ENCODE measurements at regions not wholly inside any gene's neighbourhood (a gene's known extent, or its start where the extent isn't known, plus 50 kb on each side); places are given as distances from the start of the nearest gene placed in this dataset.

DNA sequence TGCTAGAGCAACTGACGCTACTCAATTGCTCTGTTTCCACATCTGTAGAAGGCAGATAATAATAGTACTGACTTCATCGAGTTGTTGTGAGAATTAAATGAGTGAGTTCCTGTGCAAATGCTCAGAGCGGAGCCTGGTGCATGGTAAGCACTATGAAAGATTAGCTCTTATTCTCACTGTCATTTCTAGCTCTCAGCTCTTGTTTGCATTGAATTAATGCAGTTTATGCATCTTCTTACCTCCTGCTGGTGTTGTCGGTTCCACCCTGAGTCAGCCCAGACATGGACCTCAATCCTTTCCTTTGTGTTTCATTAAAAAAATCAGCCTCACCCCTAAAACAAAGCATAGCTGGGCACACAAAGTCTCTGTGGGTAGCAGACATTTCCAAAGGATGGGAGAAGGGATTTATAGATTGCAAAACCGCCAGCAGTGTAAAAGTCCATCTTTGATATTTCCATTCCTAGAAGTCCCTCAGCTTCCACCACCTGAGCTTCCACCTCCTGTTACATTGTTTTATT lies 254.4 kb upstream of the CSF3R start:
- no peak overlapping the region for H3K4me3 ChIP-seq (ENCODE audit: low read depth, low read length)
- ChIA-PET POLR2A (no interaction called here), CTCF (no interaction called here)
- DNase-seq (ENCODE audit: low read depth, low spot score): no peak
- no peak for TF ChIP-seq CTCF (IDR thresholded peaks at IDR 0.05; ENCODE audit: insufficient read depth, low read length, missing control alignments)

DNA sequence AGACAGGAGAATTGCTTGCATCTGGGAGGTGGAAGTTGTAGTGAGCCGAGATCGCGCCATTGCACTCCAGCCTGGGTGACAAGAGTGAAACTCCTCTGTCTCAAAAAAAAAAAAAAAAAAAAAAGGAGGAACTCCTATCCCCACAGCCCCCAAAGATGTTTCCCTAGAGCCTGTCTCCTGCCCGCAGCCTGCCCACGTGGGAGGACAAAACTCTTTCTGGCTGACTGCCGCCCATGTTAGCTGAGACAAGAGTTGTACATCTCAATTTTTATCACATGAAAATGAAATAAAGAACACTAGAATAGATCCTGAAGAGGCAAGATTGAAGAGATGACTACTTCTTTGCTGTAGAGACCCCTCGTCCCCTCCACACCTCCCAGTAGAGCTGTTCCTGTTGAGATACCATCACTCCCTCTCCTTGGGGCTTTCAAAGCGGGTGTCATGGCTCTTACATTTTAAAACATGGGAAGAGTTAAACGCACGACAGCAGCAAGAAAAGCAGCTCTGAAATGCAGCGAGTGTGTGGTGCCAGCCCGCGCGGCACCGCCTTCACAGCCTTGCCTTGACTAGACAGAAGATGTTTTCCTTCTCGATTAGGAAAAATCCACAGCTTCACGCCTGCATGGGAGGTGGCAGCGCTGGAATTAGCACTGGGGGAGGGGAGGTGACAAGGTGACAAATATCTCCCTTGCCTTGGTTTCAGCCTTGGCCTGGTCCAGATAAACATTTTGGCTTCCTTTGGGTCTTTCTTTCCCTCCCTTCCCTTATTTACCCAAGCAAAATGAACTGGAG lies 253.4 kb upstream of the CSF3R start:
- CTCF ChIA-PET: no interaction called here

GRCh38 chr1:36735436-36735835 lies 252.7 kb upstream of the CSF3R start:
- ChIA-PET CTCF (no interaction called here), POLR2A (no interaction called here)
- no peak for DNase-seq (ENCODE audit: low read depth, low spot score)
- no peak for TF ChIP-seq CTCF (IDR thresholded peaks at IDR 0.05; ENCODE audit: insufficient read depth, low read length, missing control alignments)
- no peak overlapping the region for H3K4me3 ChIP-seq (ENCODE audit: low read depth, low read length)

More for the DNA sequence above, 253.4 kb upstream of the CSF3R start:
- no peak for TF ChIP-seq CTCF (IDR thresholded peaks at IDR 0.05; ENCODE audit: insufficient read depth, low read length, missing control alignments)
- DNase-seq (ENCODE audit: low read depth, low spot score): no peak
- H3K4me3 ChIP-seq (ENCODE audit: low read depth, low read length): no peak overlapping the region
- POLR2A ChIA-PET: no interaction called here

DNA sequence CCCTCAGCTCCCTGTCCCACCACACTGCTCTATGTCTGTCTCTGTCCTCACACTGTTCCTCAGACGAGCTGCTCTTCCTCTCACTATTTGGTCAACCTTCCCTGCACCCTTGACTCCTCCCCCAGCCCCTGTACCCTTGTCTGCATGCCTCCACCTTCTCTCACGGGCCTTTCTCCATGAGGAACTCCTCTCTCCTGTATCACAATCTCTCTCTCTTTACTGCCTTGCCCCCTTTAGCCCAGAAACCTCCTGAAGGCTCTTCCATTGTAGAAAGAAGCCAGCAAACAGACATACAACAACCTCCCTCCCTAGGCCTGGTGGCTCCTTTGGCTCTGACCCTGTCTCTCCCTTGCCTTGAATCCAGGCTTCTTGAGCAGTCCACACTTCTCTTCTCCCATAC lies 251.6 kb upstream of the CSF3R start:
- no peak for DNase-seq (ENCODE audit: low read depth, low spot score)
- ChIA-PET CTCF (no interaction called here), POLR2A (no interaction called here)
- TF ChIP-seq CTCF (IDR thresholded peaks at IDR 0.05; ENCODE audit: insufficient read depth, low read length, missing control alignments): no peak
- no peak overlapping the region for H3K4me3 ChIP-seq (ENCODE audit: low read depth, low read length)

GRCh38 chr1:36733748-36734147 lies 251.0 kb upstream of the CSF3R start:
- no peak for DNase-seq (ENCODE audit: low read depth, low spot score)
- ChIA-PET POLR2A (no interaction called here), CTCF (no interaction called here)
- H3K4me3 ChIP-seq (ENCODE audit: low read depth, low read length): no peak overlapping the region
- no peak for TF ChIP-seq CTCF (IDR thresholded peaks at IDR 0.05; ENCODE audit: insufficient read depth, low read length, missing control alignments)

DNA sequence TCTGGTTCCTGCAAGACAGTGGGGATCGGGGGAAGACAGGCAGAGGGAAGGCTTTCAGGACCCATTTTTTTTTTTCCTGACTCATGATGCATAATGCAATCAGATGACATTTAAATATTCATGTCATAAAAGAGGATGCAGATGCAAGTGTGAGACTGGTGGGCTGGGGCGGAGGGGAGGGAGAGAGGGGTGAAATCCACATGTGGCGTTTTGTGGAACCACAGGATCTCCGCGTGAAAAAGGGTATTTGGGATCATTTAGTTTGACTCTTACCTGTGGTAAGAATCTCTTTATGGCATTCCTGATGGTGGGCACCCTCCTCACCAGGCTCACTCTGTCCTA lies 249.3 kb upstream of the CSF3R start:
- ChIA-PET CTCF (no interaction called here), POLR2A (no interaction called here)
- H3K4me3 ChIP-seq (ENCODE audit: low read depth, low read length): no peak overlapping the region
- DNase-seq (ENCODE audit: low read depth, low spot score): no peak
- TF ChIP-seq CTCF (IDR thresholded peaks at IDR 0.05; ENCODE audit: insufficient read depth, low read length, missing control alignments): no peak

Measured in AG04449 (cell line).